NCI-H2107 (cell line): ENCODE measurements at regions not wholly inside any gene's neighbourhood (a gene's known extent, or its start where the extent isn't known, plus 50 kb on each side); places are given as distances from the start of the nearest gene placed in this dataset.

Experiments used
- DNase-seq: peaks from one replicate; lab custom pipeline; 2025; lab: John Stamatoyannopoulos, UW

- no peak for DNase-seq
These were observed 119.1 kb downstream of the NDUFA10 start for GRCh38 chr2:239905884-239906654.

GRCh38 chr2:239905306-239905705 lies 119.8 kb downstream of the NDUFA10 start:
- no peak for DNase-seq

DNA sequence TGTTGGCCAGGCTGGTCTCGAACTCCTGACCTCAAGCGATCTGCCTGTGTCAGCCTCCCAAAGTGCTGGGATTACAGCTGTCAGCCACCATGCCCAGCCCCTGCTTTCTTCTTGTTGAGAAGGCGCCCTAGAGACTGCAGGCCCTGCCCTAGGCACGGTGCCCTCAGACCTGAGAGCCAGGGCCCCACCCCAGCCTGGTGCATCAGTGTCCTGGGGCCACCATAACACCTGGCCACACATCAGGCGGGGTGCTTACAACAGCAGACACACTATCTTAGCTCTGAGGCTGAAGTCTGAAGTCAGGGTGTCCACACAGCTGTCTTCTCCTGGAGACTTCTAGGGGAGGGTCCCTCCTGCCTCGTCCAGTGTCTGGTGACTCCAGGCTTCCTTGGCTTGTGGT lies 120.6 kb downstream of the NDUFA10 start:
- DNase-seq, result no peak

DNA sequence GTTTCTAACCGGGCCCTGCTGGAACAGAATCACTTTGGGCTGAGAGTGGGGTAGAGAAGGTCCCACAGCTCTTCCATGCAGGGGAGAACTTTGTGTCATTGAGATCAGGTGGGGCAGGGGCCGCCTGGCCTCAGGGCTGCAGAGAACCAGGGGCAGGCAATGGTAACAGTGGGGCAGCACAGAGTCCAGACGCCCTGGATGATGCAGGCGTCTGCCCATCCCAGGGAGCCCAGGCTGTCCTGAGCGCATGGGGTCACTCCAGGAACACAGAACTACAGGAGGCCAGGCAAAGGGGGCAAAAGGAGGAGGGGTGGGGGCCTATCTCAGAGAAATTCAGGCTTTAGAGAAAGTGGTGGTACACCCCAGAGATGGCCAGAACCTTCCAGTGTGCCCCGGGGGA lies 121.3 kb downstream of the NDUFA10 start:
- DNase-seq, result no peak

GRCh38 chr2:239903210-239903609 lies 121.9 kb downstream of the NDUFA10 start:
- no peak for DNase-seq

DNA sequence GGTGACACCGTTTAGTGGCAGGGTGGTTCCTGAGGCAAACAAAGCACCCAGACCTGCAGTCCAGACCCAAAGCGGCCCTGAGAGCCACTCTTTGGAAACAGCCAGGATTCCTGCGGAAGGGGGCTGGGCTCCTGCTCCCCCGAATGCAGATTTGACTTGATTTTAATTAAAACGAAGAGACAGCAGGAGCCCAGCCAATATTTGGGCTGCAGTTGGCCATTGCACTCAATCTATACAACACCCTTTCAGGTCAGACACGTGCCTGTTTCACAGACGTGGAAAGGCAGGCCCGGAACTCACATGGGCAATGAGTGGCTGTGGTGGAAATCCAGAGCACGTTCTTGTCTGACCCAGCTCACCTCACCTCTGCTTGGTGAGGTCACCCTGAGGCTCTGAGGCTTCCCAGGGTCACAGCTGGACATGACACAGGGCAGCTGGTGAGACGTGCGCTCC lies 122.4 kb downstream of the NDUFA10 start:
- no peak for DNase-seq

DNA sequence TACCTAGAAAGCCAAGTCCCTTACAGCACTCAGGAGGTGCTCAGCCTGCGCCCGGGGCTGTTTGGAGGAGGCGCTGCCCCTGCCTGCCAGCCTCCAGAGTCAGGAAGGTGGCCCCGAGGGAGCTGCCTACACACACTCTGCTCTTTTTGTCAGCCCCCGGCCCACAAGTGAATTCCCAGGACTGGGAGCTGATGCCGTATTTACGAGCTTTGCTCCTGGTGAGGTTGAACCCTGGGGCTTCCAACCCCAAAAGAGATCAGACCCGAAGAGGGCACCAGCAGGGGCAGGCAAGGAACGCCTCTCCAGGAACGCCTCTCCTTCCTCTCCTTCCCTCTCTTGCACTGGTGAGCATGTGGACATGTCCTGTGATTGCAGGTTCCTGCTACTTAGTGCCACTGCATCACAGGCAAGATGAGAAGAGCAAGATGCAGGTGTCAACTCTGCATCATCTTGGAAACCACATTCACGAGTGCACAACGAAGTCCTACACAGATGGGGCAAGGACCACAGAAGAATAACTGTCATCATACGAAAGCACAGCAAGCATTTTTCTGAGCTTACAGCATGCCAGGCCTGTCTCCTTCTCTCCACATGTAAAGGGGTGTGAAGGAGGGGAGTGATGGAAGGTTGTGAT lies 126.7 kb downstream of the NDUFA10 start:
- no peak for DNase-seq

DNA sequence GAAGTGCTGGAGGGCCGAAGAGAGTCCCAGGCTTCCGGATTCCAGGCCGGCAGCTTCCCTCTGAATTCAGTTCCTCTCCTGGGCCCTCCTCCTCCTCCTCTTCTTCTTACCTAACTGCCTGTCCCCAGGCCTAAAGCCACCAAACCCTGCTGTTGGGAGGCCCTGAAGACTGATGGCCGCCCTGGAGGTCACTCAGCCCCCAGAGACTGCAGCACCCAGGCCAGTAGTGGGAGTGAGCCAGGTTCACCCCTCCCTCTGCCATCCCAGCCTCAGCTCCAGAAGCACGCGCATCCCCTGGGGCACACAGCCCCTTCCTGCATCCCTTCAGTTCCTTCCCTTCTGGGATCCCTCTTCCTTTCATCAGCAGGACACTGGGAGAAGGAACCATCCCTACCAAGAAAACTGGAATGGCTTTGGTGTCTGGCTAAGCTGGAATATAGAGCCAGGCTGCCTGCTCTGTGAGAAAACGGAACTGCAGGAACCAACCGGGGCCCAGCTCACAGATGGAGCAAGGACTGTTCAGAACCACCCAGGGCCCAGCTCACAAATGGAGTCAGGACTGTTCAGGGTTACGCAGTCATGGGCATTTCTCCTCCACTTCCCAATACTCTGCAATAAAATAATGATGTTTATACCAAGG lies 127.4 kb downstream of the NDUFA10 start:
- DNase-seq, result no peak

DNA sequence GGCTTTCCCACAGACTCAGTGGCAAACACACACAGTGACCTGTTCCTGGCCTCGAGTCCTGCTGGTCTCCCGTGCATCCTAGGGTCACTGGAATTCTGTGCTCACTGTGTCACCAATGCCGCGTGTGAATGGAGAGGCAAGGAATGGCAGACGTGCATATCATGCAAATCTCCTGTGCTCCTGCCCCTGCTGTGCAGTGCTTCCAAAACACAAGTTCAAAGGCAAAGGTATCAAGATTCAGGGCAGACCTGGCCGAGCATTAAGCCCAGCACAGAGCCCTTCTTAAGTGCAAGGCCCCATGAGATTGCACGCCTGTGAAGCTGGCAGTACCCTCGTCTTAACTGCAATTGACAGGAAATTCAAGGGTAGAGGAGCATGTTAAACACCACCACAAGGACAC lies 129.1 kb downstream of the NDUFA10 start:
- DNase-seq, result no peak

DNA sequence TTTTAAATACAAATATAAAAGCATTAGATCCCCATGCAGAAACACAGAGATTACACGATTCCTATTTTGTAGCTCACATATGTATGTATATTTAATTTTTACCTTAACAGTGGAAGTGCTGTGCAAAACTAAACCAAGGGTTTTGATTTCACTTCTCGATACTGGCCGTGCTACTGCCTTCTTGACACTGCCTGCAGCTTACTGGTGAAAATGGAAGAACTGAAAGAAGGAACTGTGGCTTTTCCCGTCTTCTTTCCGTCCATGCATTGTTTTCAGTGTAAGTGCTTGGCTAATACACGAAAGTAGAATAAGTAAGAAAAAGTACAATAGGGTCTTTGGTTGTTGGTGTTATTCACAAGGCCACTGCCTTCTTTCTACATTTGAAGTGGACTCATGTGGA lies 129.5 kb downstream of the NDUFA10 start:
- no peak for DNase-seq

DNA sequence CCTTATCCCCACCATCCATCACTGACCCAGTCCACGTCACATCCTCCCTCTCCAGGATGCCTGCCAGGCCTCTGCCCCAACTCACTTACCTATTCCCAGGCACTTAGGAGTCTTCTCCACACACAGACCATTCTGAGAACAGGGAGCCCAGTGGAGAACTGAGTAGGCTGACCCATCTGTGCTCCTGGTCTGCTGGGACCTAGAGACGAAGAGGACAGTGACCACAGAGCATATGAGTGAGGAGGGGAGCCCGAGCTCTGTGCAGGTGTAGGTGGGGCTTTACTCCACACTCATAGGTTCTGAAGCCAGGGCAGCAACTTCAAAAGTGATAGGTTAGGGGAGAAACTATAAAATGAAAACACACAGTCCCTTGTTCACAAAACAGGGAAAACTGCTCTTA lies 130.0 kb downstream of the NDUFA10 start:
- DNase-seq, result no peak

DNA sequence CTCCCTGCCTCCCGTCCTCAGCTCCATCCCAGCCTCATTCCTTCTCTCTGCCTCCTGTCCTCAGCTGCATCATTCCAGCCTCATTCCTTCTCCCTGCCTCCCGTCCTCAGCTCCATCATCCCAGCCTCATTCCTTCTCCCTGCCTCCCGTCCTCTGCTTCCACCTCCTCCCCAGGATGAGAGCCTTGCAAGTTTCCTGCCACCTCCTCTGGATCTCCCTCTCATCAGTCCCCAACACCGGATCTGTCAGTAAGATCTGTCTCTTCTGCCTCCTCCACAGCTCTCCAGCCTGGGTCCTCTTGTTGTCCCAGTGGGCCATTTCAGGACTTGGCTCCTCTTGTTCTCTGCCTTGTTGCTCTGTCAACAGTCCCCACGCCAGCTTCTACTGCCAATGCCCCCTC lies 130.9 kb downstream of the NDUFA10 start:
- no peak for DNase-seq

DNA sequence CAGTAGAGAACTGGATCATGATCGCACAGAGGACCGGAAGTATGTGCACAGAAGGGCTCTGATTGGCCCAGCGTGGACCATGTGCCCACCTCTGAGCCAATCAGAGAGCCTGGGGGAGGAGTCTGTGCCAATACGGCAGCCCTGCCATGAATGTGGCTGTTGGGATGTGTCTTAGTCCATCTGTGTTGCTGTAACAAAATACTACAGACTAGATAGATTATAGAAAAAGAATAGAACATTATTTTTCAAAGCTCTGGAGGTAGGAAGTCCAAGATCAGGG lies 132.0 kb downstream of the NDUFA10 start:
- no peak for DNase-seq

DNA sequence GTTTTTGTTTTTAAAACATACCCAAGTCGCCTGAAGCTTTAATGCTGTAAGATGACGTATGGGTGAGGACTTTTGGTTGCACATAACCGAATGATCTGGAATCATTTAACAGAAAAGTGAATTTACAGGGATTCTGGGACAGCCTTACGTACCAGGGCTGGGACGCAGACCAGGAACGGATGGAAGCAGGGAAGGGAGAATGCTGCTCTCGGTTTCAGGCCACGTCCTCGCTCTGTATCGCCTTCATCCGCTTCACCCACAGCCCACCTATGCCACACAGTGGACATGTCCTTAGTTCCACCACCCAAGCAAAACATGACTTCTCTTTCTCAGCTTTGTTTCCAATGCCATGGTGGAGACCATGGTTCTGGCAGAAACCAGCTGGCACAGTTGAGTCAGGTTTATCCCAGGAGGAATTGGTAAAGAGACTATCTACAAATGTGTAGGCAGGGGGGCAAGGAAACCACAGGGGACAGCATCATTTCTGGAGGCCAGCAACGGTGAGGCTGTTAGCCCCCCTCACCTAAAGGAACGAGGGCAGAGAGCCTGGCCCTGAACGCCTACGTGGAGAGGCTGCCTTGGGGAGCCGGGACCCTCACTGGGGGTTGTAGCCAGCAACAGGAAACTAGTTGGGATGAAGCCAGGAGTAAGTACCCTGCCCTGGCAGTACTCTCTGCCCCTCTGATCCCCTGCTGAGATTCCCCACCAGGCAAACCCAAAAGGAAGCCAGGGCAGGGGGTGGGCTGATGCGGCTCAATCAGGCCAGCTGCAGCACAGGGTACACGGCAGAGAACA lies 132.5 kb downstream of the NDUFA10 start:
- DNase-seq, result no peak

GRCh38 chr2:239891698-239892097 lies 133.4 kb downstream of the NDUFA10 start:
- no peak for DNase-seq

- DNase-seq, result no peak
These were observed 134.9 kb downstream of the NDUFA10 start for GRCh38 chr2:239890206-239890746.

GRCh38 chr2:239889641-239890121 lies 135.5 kb downstream of the NDUFA10 start:
- DNase-seq, result no peak

- DNase-seq, result no peak
These were observed 137.5 kb downstream of the NDUFA10 start for GRCh38 chr2:239887604-239888003.

DNA sequence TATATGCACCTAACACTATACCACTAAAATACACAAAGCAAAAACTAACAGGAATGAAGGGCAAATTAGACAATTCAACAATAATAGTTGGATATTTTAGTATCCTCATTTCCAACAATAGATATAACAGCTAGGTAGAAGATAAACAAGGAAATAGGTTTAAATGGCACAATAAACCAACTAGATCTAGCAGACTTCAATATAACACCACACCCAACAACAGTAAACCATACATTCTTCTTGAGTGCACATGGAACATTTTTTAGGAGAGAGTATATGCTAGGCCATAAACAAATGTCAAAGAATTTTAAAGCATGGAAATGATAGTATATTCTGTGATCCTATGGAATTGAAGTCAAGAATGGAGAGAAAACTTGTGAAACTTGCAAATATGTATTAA lies 138.4 kb downstream of the NDUFA10 start:
- DNase-seq, result no peak

DNA sequence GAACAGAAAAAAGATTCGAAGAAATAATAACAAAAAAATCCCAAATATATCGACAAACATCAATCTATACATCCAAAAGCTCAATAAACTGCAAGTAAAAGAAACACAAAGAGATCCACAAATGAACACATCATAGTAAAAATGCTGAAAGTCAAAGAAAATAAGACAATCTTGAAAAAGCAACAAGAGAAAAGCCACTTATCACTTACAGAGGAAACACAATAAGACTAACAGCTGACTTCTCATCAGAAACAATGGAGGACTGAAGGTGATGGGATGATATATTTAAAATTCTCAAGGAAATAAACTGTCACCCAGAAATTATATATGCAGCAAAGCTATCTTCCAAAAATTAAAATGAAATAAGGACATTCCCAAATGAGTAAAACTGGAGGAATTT lies 140.3 kb downstream of the NDUFA10 start:
- no peak for DNase-seq

DNA sequence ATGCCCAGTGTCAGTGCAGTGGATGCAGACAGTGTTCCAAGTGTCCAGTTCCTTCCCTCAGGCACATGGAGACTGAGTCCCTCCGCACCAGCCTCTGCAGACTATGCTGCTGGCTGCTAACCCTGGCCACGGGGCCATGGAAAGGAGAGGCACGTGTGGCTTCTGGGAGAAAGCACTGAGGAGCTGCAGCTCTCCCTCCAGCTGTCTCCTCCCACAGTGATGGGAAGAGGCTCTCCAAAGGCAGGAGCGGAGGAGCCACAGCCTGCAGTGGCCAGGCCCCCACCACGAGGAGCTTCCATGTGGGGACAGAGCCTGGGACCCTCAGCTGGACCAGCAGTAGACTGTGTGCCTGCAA lies 141.1 kb downstream of the NDUFA10 start:
- no peak for DNase-seq

GRCh38 chr2:239883326-239884050 lies 141.7 kb downstream of the NDUFA10 start:
- DNase-seq, result no peak
